ENCODE measurements at regions not wholly inside any gene's neighbourhood (a gene's known extent, or its start where the extent isn't known, plus 50 kb on each side); places are given as distances from the start of the nearest gene placed in this dataset.

DNA sequence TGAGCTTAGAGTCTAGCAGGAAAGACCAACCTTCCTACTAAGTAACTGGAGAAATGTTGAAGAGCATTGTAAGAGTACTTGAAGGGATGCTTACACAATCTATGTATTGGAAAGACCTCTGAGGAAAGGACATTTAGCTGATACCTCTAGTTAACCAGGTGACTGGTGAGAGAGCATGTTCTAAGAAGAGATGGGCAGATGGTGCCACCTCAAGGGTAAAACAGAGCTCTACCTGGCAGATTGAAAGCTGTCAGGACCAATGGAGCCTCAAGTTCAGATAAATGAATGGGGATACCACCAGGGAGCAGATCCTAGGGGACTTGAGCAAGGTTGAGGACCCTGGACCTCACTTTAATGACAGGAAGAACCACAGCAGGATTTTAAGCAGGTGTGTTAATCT lies 196.4 kb downstream of the QDPR start:
- H3K9me3 ChIP-seq (ENCODE audit: low read depth, low read length, poor library complexity, severe bottlenecking) = no peaks in the 10 kb centered on the region
- no peak overlapping the region for H3K27ac ChIP-seq (ENCODE audit: low read depth, low read length, poor library complexity, severe bottlenecking)
- BruUV-seq (replicated peaks) = no TSS peak
- no peaks in the 10 kb centered on the region for H3K4me1 ChIP-seq (ENCODE audit: insufficient read depth, low read length, poor library complexity, severe bottlenecking)
- CTCF ChIA-PET = no interaction called here
- H3K27me3 ChIP-seq (replicated peaks; ENCODE audit: insufficient read depth, low read depth, low read length, poor library complexity) = no peaks in the 10 kb centered on the region
- no peak overlapping the region for H3K4me3 ChIP-seq (ENCODE audit: low read depth, low read length, poor library complexity, severe bottlenecking)
- no peaks in the 10 kb centered on the region for H3K36me3 ChIP-seq (ENCODE audit: insufficient read depth, low read length, poor library complexity, severe bottlenecking)
- POLR2A ChIA-PET (ENCODE audit: low non-redundant PET) = no interaction called here
- TF ChIP-seq EZH2 (IDR thresholded peaks at IDR 0.05; ENCODE audit: borderline replicate concordance, low read depth, low read length, poor library complexity, severe bottlenecking) (no peak), CTCF (conservative IDR thresholded peaks at IDR 0.05; ENCODE audit: low read depth, low read length) (no peak)
- DNase-seq (ENCODE audit: low spot score) = no peak
- intact Hi-C loops (cut with micrococcal nuclease; ENCODE audit: unreplicated experiment) = no loop called here

DNA sequence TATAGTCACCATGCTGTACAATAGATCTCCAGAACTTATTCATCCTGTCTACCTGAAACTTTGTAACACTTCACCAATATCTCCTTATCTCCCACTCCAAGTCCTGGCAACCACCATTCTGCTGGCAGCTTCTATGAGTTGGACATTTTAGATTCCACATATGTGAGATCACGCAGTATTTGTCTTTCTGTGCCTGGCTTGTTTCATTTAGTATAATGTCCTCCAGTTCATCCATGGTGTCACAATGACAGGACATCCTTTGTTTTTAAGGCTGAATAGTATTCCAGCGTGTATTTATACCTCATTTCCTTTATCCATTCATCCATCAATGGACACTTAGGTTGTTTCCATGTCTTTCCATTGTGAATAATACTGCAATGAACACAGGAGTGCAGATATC lies 198.7 kb downstream of the QDPR start:
- H3K4me1 ChIP-seq (ENCODE audit: insufficient read depth, low read length, poor library complexity, severe bottlenecking) = no peaks in the 10 kb centered on the region
- intact Hi-C loops (cut with micrococcal nuclease; ENCODE audit: unreplicated experiment) = no loop called here
- POLR2A ChIA-PET (ENCODE audit: low non-redundant PET) = no interaction called here
- BruUV-seq (replicated peaks) = no TSS peak
- H3K9me3 ChIP-seq (ENCODE audit: low read depth, low read length, poor library complexity, severe bottlenecking) = no peaks in the 10 kb centered on the region
- no peaks in the 10 kb centered on the region for H3K27me3 ChIP-seq (replicated peaks; ENCODE audit: insufficient read depth, low read depth, low read length, poor library complexity)
- no peak overlapping the region for H3K27ac ChIP-seq (ENCODE audit: low read depth, low read length, poor library complexity, severe bottlenecking)
- CTCF ChIA-PET = no interaction called here
- no peak for DNase-seq (ENCODE audit: low spot score)
- TF ChIP-seq CTCF (conservative IDR thresholded peaks at IDR 0.05; ENCODE audit: low read depth, low read length) = no peak
- H3K36me3 ChIP-seq (ENCODE audit: insufficient read depth, low read length, poor library complexity, severe bottlenecking) = no peaks in the 10 kb centered on the region
- no peak overlapping the region for H3K4me3 ChIP-seq (ENCODE audit: low read depth, low read length, poor library complexity, severe bottlenecking)

DNA sequence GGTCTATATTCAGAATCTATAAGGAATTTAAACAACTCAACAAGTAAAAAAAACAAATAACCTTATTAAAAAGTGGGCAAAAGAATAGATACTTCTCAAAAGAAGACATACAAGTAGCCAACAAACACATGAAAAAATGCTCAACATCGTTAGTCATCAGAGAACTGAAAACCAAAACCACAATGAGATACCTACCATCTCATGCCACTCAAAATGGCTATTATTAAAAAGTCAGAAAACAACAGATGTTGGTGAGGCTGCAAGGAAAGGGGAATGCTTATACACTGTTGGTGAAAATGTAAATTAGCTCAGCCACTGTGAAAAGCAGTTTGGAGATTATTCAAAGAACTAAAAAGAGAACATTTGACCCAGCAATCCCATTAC lies 201.6 kb downstream of the QDPR start:
- ChIA-PET POLR2A (ENCODE audit: low non-redundant PET) (no interaction called here), CTCF (no interaction called here)
- TF ChIP-seq CTCF (conservative IDR thresholded peaks at IDR 0.05; ENCODE audit: low read depth, low read length) (no peak), EZH2 (IDR thresholded peaks at IDR 0.05; ENCODE audit: borderline replicate concordance, low read depth, low read length, poor library complexity, severe bottlenecking) (no peak)
- H3K36me3 ChIP-seq (ENCODE audit: insufficient read depth, low read length, poor library complexity, severe bottlenecking) = no peaks in the 10 kb centered on the region
- H3K27ac ChIP-seq (ENCODE audit: low read depth, low read length, poor library complexity, severe bottlenecking) = no peak overlapping the region
- BruUV-seq (replicated peaks) = no TSS peak
- no peak for DNase-seq (ENCODE audit: low spot score)
- intact Hi-C loops (cut with micrococcal nuclease; ENCODE audit: unreplicated experiment) = no loop called here
- no peak overlapping the region for H3K4me3 ChIP-seq (ENCODE audit: low read depth, low read length, poor library complexity, severe bottlenecking)
- no peaks in the 10 kb centered on the region for H3K27me3 ChIP-seq (replicated peaks; ENCODE audit: insufficient read depth, low read depth, low read length, poor library complexity)
- H3K9me3 ChIP-seq (ENCODE audit: low read depth, low read length, poor library complexity, severe bottlenecking) = peaks cover 4% of the 10 kb centered on the region
- H3K4me1 ChIP-seq (ENCODE audit: insufficient read depth, low read length, poor library complexity, severe bottlenecking) = no peaks in the 10 kb centered on the region
